ENCODE measurements at regions not wholly inside any gene's neighbourhood (a gene's known extent, or its start where the extent isn't known, plus 50 kb on each side); places are given as distances from the start of the nearest gene placed in this dataset.

DNA sequence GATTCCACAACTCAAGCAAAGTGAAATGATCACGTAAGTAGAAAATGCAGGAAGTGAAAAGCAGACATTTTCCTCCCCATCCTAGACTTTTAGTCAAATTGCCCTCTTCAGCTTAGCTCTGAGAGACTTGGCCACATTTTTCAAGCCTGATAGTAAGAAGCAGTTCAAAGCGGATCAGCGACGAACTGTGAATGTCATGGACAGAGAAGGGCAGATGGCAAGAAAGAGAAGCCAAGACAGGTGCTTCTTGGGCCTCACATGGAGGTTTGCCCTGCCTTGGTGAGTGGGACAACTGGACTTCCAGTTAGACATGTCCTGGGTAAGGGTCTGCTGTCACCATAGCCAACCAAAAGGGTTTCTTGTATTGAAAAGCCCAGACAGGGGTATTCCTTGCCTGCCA is 291.5 kb downstream of the MED10 start:
- TF ChIP-seq, protein P1, sequence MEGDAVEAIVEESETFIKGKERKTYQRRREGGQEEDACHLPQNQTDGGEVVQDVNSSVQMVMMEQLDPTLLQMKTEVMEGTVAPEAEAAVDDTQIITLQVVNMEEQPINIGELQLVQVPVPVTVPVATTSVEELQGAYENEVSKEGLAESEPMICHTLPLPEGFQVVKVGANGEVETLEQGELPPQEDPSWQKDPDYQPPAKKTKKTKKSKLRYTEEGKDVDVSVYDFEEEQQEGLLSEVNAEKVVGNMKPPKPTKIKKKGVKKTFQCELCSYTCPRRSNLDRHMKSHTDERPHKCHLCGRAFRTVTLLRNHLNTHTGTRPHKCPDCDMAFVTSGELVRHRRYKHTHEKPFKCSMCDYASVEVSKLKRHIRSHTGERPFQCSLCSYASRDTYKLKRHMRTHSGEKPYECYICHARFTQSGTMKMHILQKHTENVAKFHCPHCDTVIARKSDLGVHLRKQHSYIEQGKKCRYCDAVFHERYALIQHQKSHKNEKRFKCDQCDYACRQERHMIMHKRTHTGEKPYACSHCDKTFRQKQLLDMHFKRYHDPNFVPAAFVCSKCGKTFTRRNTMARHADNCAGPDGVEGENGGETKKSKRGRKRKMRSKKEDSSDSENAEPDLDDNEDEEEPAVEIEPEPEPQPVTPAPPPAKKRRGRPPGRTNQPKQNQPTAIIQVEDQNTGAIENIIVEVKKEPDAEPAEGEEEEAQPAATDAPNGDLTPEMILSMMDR (IDR thresholded peaks at IDR 0.05), result no peak
- no peak for TF ChIP-seq POLR2A (IDR thresholded peaks at IDR 0.05)

Data from Peyer's patch (tissue), 4 donors.